Esophagus muscularis mucosa (tissue), 4 donors: ENCODE measurements at regions not wholly inside any gene's neighbourhood (a gene's known extent, or its start where the extent isn't known, plus 50 kb on each side); places are given as distances from the start of the nearest gene placed in this dataset.

Source experiments
- DNase-seq: peaks from one replicate; pipeline ENCODE4 v3.0.0-alpha.2; 2017; ENCODE audit errors: extremely low spot score
- H3K27ac ChIP-seq, 4 donors: fragments of 200-600 bp; sonication (generic); replicated peaks in 1 of 4; 1 replicate in 3 of 4; 2 replicates in 1 of 4; pipeline ENCODE4 v1.5.1; 2016 to 2019; ENCODE audit warnings: mild to moderate bottlenecking in 1 of 4
- H3K27me3 ChIP-seq, 4 donors: fragments of 200-600 bp; sonication (generic); one replicate each; pipeline versions ENCODE4 v1.5.1 to v1.6.0; 2016 to 2019
- H3K36me3 ChIP-seq, 4 donors: fragments of 200-600 bp; sonication (generic); one replicate each; pipeline ENCODE4 v1.5.1; 2016 to 2019
- H3K4me1 ChIP-seq, 4 donors: fragments of 200-600 bp; sonication (generic); one replicate each; pipeline ENCODE4 v1.5.1; 2016 to 2019
- H3K4me3 ChIP-seq, 4 donors: fragments of 200-600 bp; sonication (generic); 1 replicate in 2 of 4; 2 replicates in 2 of 4; pipeline ENCODE4 v1.5.1; 2016 to 2019; ENCODE audit warnings: mild to moderate bottlenecking in 4 of 4, moderate library complexity in 1 of 4
- H3K9me3 ChIP-seq, 4 donors: fragments of 200-600 bp; sonication (generic); 1 replicate in 3 of 4; 2 replicates in 1 of 4; pipeline ENCODE4 v1.5.1; 2016 to 2019
- EP300 ChIP-seq: sonication (generic); formaldehyde crosslinking; IDR thresholded peaks from one replicate; pipeline ENCODE4 v1.6.1; 2017; ENCODE audit warnings: antibody characterized with exemption
- POLR2A ChIP-seq: fragments of 450-650 bp; IDR thresholded peaks from one replicate; pipeline ENCODE4 v1.6.1; 2017; ENCODE audit warnings: antibody characterized with exemption, moderate library complexity, mild to moderate bottlenecking, low read depth
- POLR2AphosphoS5 ChIP-seq, 2 donors: sonication (generic); formaldehyde crosslinking; IDR thresholded peaks; one replicate each; pipeline ENCODE4 v1.6.1; 2017; ENCODE audit warnings: antibody characterized with exemption in 2 of 2
- WGBS: methylation state at CpG from one replicate; pipeline ENCODE4 v1.1.5; 2018; 5-methylcytosine and 5-hydroxymethylcytosine counted together
- intact Hi-C: fragments of 100-400 bp; cut with DNase I; formaldehyde crosslinking; loops from one replicate; pipeline ENCODE4 v1.15.1; 2023
- TF ChIP-seq, protein P1 (sequence below), 3 experiments: fragments of 200-600 bp in 2 of 3; fragments of 450-650 bp in 1 of 3; sonication (generic) in 2 of 3; IDR thresholded peaks; one replicate each; pipeline ENCODE4 v1.5.1; 2017 to 2019; ENCODE audit warnings: antibody characterized with exemption in 3 of 3, mild to moderate bottlenecking in 2 of 3, moderate library complexity in 1 of 3

DNA sequence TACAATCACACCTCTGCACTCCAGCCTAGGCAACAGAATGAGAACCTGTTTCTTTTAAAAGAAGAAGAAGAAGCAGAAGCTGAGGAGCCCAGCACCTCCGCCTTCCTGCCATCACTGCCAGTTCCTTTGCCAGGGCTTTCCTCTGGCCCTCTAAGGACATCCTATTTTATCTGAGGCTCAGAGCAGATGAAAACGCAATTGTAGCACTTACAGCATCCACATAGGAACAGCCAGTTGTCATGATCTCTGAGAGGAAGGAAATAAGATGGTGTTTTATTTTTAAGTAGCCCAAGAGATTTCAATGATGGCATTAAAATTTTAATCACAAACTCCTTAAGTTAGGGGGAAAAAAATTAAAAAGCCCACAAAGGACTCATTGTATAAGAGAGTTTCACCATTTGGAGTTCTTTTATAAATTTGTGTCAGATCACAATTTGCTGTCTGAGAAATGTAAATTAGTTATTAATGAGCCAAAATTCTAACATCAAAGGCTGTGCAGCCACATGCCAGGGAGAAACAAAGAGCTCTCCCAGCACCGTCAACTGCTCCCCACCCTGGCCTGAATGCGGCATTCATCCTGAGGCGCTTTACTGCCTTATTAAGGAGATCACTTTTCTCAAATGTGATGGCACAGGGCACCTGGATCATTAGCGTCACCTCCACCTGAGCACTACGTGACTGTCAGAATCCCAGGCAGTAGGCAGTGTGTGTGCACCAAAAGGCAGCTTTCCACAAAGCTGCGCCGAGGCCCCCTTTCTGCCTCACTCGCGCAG is 393.0 kb downstream of the FOXO1 start:
- peak overlapping the region; percentile 76 to 88 (median 82) for H3K27ac ChIP-seq
- no peaks in the 10 kb centered on the region for H3K9me3 ChIP-seq
- intact Hi-C loops: loop anchor here (5.0 kb wide), 1 partner anchor 134 kb away; no protein-coding TSS in a partner anchor
- no peaks in the 10 kb centered on the region for H3K27me3 ChIP-seq
- 85% methylated on average over 11 of the region's 11 CpGs for WGBS
- H3K4me1 ChIP-seq: peaks cover 26 to 51% (median 45%) of the 10 kb centered on the region in 4 donors
- no peak overlapping the region for H3K4me3 ChIP-seq
- DNase-seq: no peak
- no peaks in the 10 kb centered on the region for H3K36me3 ChIP-seq
- TF ChIP-seq EP300 (no peak), POLR2A (no peak), POLR2AphosphoS5 (IDR thresholded peaks at IDR 0.05) (no peak)
- TF ChIP-seq, protein P1, sequence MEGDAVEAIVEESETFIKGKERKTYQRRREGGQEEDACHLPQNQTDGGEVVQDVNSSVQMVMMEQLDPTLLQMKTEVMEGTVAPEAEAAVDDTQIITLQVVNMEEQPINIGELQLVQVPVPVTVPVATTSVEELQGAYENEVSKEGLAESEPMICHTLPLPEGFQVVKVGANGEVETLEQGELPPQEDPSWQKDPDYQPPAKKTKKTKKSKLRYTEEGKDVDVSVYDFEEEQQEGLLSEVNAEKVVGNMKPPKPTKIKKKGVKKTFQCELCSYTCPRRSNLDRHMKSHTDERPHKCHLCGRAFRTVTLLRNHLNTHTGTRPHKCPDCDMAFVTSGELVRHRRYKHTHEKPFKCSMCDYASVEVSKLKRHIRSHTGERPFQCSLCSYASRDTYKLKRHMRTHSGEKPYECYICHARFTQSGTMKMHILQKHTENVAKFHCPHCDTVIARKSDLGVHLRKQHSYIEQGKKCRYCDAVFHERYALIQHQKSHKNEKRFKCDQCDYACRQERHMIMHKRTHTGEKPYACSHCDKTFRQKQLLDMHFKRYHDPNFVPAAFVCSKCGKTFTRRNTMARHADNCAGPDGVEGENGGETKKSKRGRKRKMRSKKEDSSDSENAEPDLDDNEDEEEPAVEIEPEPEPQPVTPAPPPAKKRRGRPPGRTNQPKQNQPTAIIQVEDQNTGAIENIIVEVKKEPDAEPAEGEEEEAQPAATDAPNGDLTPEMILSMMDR (IDR thresholded peaks at IDR 0.05): no peak

DNA sequence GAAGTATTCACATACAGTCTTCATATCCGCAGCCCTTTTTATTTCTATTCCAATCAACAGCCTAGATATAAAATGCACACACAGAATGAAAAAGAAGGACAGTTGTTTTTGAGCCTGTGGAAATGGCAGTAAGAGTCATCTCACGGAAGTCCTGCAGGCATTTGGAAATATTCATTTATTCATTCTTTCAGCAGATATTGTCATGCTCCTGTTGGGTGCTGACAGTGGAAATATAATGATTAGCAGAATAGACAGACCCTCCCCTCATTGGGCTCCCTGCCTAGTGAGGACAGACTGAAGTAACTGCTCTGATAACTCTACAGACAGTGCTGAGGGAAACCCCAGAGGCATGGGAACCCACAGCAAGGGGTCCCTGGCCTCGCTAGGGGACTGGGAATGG is 392.3 kb downstream of the FOXO1 start:
- TF ChIP-seq, protein P1 (IDR thresholded peaks at IDR 0.05): no peak
- no peak for TF ChIP-seq POLR2AphosphoS5 (IDR thresholded peaks at IDR 0.05)
- TF ChIP-seq POLR2A: no peak
- no peak for TF ChIP-seq EP300

DNA sequence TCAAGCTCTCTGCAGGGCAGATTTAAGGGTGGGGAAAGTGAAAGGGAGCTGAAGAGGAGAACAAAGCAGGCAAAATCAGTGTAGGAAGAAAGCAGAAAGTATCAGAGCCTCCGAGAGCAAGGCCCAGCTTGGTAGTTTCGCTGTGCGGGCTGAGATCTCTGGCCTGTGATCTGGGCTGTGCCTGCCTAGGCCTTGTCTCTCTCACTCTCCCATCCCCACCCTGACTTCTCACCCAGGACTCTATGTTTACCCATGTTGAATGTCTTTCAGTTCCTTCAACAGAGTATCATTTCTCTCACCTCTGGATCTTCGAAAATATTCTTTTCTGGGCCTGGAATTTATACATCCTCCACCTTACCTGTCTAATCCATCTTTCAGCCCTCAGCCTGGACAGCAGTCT is 391.3 kb downstream of the FOXO1 start:
- TF ChIP-seq EP300 (no peak), POLR2AphosphoS5 (IDR thresholded peaks at IDR 0.05) (no peak), POLR2A (no peak)
- TF ChIP-seq, protein P1 (IDR thresholded peaks at IDR 0.05): no peak
- Histone ChIP-seq H3K27ac (no peak overlapping the region), H3K9me3 (no peaks in the 10 kb centered on the region), H3K27me3 (no peaks in the 10 kb centered on the region), H3K36me3 (no peaks in the 10 kb centered on the region), H3K4me1 (peaks cover 26 to 38% (median 38%) of the 10 kb centered on the region in 4 donors), H3K4me3 (no peak overlapping the region)
- no peak for DNase-seq
- intact Hi-C loops: loop anchor here (5.0 kb wide), 1 partner anchor 67 kb away; no protein-coding TSS in a partner anchor
- 93% methylated on average over 4 of the region's 4 CpGs for WGBS

More for the DNA sequence above, 392.3 kb downstream of the FOXO1 start:
- DNase-seq: no peak
- 92% methylated on average over 3 of the region's 3 CpGs for WGBS
- H3K27ac ChIP-seq: no peak overlapping the region
- peaks cover 26 to 49% (median 42%) of the 10 kb centered on the region in 4 donors for H3K4me1 ChIP-seq
- intact Hi-C loops: loop anchor here (5.0 kb wide), 1 partner anchor 133 kb away; no protein-coding TSS in a partner anchor
- H3K36me3 ChIP-seq: no peaks in the 10 kb centered on the region
- H3K4me3 ChIP-seq: no peak overlapping the region
- no peaks in the 10 kb centered on the region for H3K27me3 ChIP-seq
- H3K9me3 ChIP-seq: no peaks in the 10 kb centered on the region

DNA sequence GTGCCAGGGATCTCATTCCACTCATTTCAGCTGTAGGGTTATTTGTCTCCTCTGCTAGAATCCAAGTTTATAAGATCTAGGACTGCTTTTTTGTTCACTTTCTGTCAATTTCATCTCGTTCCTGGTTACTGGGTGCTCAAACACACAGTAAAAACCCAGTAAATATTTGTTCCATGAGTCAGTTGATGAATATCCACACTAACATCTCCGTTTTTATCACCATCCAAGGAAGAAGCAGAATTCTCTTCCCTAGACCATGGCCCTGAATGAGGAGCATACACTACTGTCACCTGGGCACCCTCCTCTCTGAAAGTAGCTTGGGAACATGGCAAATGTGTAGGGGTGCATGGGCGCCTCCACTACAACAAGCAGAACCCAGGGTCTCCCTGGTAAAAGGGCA is 390.8 kb downstream of the FOXO1 start:
- Histone ChIP-seq H3K4me1 (peaks cover 24 to 34% (median 33%) of the 10 kb centered on the region in 4 donors), H3K4me3 (no peak overlapping the region), H3K27me3 (no peaks in the 10 kb centered on the region), H3K36me3 (no peaks in the 10 kb centered on the region), H3K27ac (no peak overlapping the region), H3K9me3 (no peaks in the 10 kb centered on the region)
- intact Hi-C loops: loop anchor here (5.0 kb wide), 1 partner anchor 67 kb away; no protein-coding TSS in a partner anchor
- TF ChIP-seq, protein P1 (IDR thresholded peaks at IDR 0.05): no peak
- TF ChIP-seq POLR2AphosphoS5 (IDR thresholded peaks at IDR 0.05): no peak
- TF ChIP-seq POLR2A: no peak
- no peak for TF ChIP-seq EP300
- DNase-seq: no peak
- 93% methylated on average over 3 of the region's 3 CpGs for WGBS
